Keratinocyte (primary cell): ENCODE measurements at regions not wholly inside any gene's neighbourhood (a gene's known extent, or its start where the extent isn't known, plus 50 kb on each side); places are given as distances from the start of the nearest gene placed in this dataset.

Experiments used
- DNase-seq: peaks from one replicate; pipeline ENCODE4 v3.0.0-alpha.2; 2011; ENCODE audit warnings: low read depth, missing footprints, low spot score
- FAIRE-seq: peaks from 2 replicates; lab custom pipeline; 2011; peaks lifted over from hg19 to GRCh38; lab: Jason Lieb, UNC
- H2AFZ ChIP-seq: 2 replicates; pipeline ENCODE4 v1.6.0; 2012; ENCODE audit warnings: low read length, control low read depth, inconsistent platforms; ENCODE audit not compliant: control insufficient read depth
- H3K27ac ChIP-seq: 2 replicates; pipeline ENCODE4 v1.5.1; 2011; ENCODE audit warnings: low read length; ENCODE audit not compliant: control insufficient read depth, insufficient read depth
- H3K27me3 ChIP-seq: 3 replicates; pipeline ENCODE4 v1.6.0; 2011; ENCODE audit warnings: low read length; ENCODE audit not compliant: control insufficient read depth, insufficient read depth; ENCODE audit errors: extremely low read depth
- H3K36me3 ChIP-seq, 2 experiments: 2 replicates in 1 of 2; 3 replicates in 1 of 2; pipeline ENCODE4 v1.5.1; 2011; ENCODE audit warnings: low read length in 2 of 2, mild to moderate bottlenecking in 1 of 2; ENCODE audit not compliant: control insufficient read depth in 2 of 2, insufficient read depth in 2 of 2; ENCODE audit errors: extremely low read depth in 1 of 2
- H3K4me1 ChIP-seq: 3 replicates; pipeline ENCODE4 v1.5.1; 2011; ENCODE audit warnings: low read length; ENCODE audit not compliant: control insufficient read depth, insufficient read depth; ENCODE audit errors: extremely low read depth
- H3K4me2 ChIP-seq: 3 replicates; pipeline ENCODE4 v1.6.0; 2011; ENCODE audit warnings: low read depth, low read length; ENCODE audit not compliant: control insufficient read depth, insufficient read depth; ENCODE audit errors: extremely low read depth
- H3K4me3 ChIP-seq, 3 experiments: fragments of 200-600 bp in 1 of 3; sonication (generic) in 1 of 3; 2 replicates in 2 of 3; 3 replicates in 1 of 3; pipeline ENCODE4 v1.5.1; 2011 to 2016; ENCODE audit warnings: low read length in 3 of 3, mild to moderate bottlenecking in 3 of 3, control low read depth in 2 of 3, inconsistent platforms in 1 of 3, low read depth in 1 of 3, mixed read lengths in 1 of 3, mixed run types in 1 of 3, moderate library complexity in 1 of 3; ENCODE audit not compliant: control insufficient read depth in 2 of 3, insufficient read depth in 2 of 3; ENCODE audit errors: extremely low read depth in 1 of 3
- H3K79me2 ChIP-seq: 2 replicates; pipeline ENCODE4 v1.6.0; 2012; ENCODE audit warnings: low read length; ENCODE audit not compliant: control insufficient read depth, insufficient read depth
- H3K9ac ChIP-seq: 3 replicates; pipeline ENCODE4 v1.6.0; 2011; ENCODE audit warnings: low read length; ENCODE audit not compliant: control insufficient read depth, insufficient read depth; ENCODE audit errors: extremely low read depth
- H3K9me1 ChIP-seq: 3 replicates; pipeline ENCODE4 v1.6.0; 2011; ENCODE audit warnings: low read length; ENCODE audit not compliant: control insufficient read depth, insufficient read depth; ENCODE audit errors: extremely low read depth
- H3K9me3 ChIP-seq: 2 replicates; pipeline ENCODE4 v1.5.1; 2012; ENCODE audit warnings: low read depth, low read length; ENCODE audit not compliant: control insufficient read depth
- H4K20me1 ChIP-seq: 3 replicates; pipeline ENCODE4 v1.6.0; 2011; ENCODE audit warnings: low read length; ENCODE audit not compliant: control insufficient read depth, insufficient read depth; ENCODE audit errors: extremely low read depth
- CTCF ChIP-seq, 3 experiments: IDR thresholded peaks in 1 of 3; conservative IDR thresholded peaks in 1 of 3; optimal IDR thresholded peaks in 1 of 3; 2 replicates in 2 of 3; 3 replicates in 1 of 3; pipeline versions ENCODE3 to v1.5.1; 2011; ENCODE audit warnings: low read length in 3 of 3, mild to moderate bottlenecking in 3 of 3, moderate library complexity in 2 of 3, control low read depth in 1 of 3, inconsistent platforms in 1 of 3; ENCODE audit not compliant: insufficient read depth in 2 of 3; ENCODE audit errors: extremely low read depth in 1 of 3
- EZH2 ChIP-seq: IDR thresholded peaks from one replicate; pipeline ENCODE4 v1.6.1; 2012; ENCODE audit warnings: inconsistent platforms, mild to moderate bottlenecking, low read length, moderate library complexity
- dilution Hi-C: fragments of 300-500 bp; cut with MboI; formaldehyde crosslinking; loops from one replicate; pipeline ENCODE4 v1.7.0; 2020; ENCODE audit warnings: low sequenced_read_pairs; ENCODE audit not compliant: extremely low pct_ligation_motif_present

DNA sequence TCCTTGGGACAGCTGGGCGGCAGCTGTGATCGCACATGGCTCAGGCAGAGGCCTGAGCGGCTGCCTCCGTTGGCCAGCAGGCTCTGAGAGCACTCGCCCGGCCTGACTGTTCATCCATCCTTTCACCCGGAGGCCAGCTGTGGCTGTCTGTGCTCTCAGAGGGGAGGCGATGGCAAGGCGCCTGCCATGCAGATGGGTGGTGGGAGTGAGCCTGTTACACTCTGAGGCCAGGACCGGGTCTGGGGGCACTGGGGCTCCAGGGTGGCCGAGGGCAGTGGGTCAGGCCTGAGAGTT, 292.3 kb downstream of the TMEM121 start:
- H3K4me2 ChIP-seq: no peak overlapping the region
- no peaks in the 10 kb centered on the region for H3K36me3 ChIP-seq
- no peak overlapping the region for H3K4me3 ChIP-seq
- H3K79me2 ChIP-seq: no peaks in the 10 kb centered on the region
- no peaks in the 10 kb centered on the region for H3K9me1 ChIP-seq
- no peaks in the 10 kb centered on the region for H3K27me3 ChIP-seq
- FAIRE-seq: no peak
- no peak for DNase-seq
- dilution Hi-C loops: no loop called here
- no peaks in the 10 kb centered on the region for H4K20me1 ChIP-seq
- no peak overlapping the region for H3K27ac ChIP-seq
- no peak overlapping the region for H3K9ac ChIP-seq
- no peaks in the 10 kb centered on the region for H3K4me1 ChIP-seq
- no peak for TF ChIP-seq CTCF (optimal IDR thresholded peaks at IDR 0.05 in 1 of 3, IDR thresholded peaks at IDR 0.05 in 1 of 3, conservative IDR thresholded peaks at IDR 0.05 in 1 of 3; ENCODE audit: extremely low read depth in 1 of 3, insufficient read depth in 2 of 3, low read length in 3 of 3)
- TF ChIP-seq EZH2: no peak
- H2AFZ ChIP-seq: no peak overlapping the region
- H3K9me3 ChIP-seq: peaks cover 13% of the 10 kb centered on the region

GRCh38 chr14:105830171-105830570, 303.8 kb downstream of the TMEM121 start:
- FAIRE-seq: no peak
- no peak overlapping the region for H3K4me2 ChIP-seq
- H3K9me3 ChIP-seq: no peaks in the 10 kb centered on the region
- no peaks in the 10 kb centered on the region for H4K20me1 ChIP-seq
- no peaks in the 10 kb centered on the region for H3K27me3 ChIP-seq
- no peak overlapping the region for H3K27ac ChIP-seq
- no peaks in the 10 kb centered on the region for H3K79me2 ChIP-seq
- dilution Hi-C loops: no loop called here
- DNase-seq: no peak
- no peak overlapping the region for H2AFZ ChIP-seq
- TF ChIP-seq CTCF (optimal IDR thresholded peaks at IDR 0.05 in 1 of 3, IDR thresholded peaks at IDR 0.05 in 1 of 3, conservative IDR thresholded peaks at IDR 0.05 in 1 of 3; ENCODE audit: extremely low read depth in 1 of 3, insufficient read depth in 2 of 3, low read length in 3 of 3) (no peak), EZH2 (no peak)
- no peaks in the 10 kb centered on the region for H3K36me3 ChIP-seq
- no peaks in the 10 kb centered on the region for H3K4me1 ChIP-seq
- H3K4me3 ChIP-seq: no peak overlapping the region
- no peaks in the 10 kb centered on the region for H3K9me1 ChIP-seq
- no peak overlapping the region for H3K9ac ChIP-seq
